ENCODE measurements at regions not wholly inside any gene's neighbourhood (a gene's known extent, or its start where the extent isn't known, plus 50 kb on each side); places are given as distances from the start of the nearest gene placed in this dataset.
"Not testable (repeated sequence)": the region's sequence is repeated elsewhere in the genome, so short reads cannot be mapped to it uniquely, and the experiment has no call there.

DNA sequence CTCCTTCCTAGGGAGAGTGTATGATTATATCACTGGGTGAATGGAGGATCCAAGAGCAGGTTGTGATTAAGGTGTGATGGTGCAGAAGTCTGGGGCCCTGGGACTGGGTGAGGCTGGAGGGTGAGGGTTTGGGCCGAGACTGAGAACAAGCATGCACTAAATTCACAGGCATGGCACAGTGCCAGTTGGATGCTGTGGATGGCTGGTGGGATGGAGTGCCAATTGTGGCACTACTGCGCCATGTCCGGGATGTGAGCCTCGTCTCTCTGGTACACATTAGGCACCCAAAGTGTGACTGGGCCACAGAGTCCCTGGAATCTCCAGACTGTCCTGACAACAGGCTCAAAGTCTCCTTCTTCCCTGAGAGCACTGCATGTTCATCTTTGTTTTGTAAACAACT, 208.1 kb downstream of the EMX2 start:
- no peak for DNase-seq (ENCODE audit: low spot score)

DNA sequence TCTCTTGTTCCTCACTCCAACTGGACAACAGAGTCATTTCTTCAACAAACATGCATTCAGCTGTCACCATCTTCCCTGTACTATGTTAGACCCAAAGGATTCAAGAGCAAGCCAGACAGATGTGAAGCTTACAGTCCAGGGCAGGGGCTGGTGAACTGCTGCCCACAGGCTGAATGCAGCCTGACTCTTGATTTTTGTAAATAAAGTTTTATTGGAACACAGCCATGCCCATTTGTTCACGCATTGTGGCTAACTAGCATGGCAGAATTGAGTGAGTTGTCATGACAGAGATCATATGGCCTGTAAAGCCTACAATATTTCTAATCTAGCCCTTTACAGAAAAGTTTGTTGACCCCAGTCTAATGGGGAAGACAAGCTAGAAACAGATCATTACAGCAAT, 208.7 kb downstream of the EMX2 start:
- DNase-seq (ENCODE audit: low spot score) = no peak

DNA sequence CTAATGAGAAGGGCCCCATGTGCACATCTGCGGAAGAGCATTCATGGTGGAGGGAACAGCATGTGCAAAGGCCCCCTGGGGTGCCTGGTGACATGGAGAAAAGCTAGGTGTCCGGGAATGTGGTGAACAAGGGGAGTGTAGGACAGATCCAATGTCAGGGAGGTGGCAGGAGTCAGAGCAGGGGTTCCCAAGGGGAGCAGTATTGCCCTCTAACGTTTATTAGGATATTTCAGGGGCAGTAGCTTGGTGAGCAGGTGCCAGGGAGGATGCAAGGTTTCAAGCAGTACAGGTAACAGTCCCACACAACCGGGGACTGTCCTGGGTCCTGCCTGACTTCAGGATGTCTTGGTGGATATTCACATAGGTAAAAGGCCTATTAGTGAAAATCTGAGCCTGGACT, 209.6 kb downstream of the EMX2 start:
- no peak for DNase-seq (ENCODE audit: low spot score)

DNA sequence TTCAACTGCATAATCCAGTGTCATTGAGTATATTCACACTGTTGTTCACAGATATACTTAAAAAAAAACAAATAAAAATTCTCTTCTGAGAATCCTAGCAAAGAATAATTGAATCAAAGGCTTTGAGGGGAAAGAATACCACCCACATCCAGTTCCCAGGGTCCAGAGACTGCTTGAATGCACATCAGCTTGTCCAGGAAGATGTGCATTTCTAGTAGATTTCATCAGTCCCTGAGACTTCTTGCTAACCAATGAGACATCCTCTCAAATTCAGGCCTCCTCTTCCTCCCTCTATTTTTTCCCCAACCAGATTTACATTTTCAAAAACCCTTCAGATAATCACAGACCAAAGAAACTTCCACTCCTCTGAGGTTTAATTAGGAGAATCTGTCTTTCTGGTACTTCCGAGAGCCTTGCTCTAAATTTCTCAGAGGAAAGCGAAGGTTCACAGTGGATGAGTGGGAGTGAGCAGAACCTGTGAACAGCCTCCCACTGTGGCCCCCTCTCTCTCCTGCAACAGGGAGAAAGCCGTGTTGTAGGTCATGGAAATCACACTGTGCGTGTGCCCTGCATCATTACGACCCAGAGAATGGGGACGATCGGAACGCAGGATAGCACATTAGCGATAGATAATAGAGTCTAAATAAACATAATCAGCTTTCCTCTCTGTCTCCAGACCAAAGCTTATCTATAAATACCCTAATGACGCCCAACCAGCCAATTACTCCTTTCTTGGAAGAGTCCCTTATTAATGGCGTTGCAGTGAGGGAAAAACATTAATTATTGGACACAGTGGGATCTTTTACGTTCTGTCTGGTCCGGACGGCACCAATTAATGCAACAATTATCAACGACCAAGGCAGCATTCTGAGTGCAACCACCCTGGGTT, 212.5 kb downstream of the EMX2 start:
- DNase-seq (ENCODE audit: low spot score) = no peak

DNA sequence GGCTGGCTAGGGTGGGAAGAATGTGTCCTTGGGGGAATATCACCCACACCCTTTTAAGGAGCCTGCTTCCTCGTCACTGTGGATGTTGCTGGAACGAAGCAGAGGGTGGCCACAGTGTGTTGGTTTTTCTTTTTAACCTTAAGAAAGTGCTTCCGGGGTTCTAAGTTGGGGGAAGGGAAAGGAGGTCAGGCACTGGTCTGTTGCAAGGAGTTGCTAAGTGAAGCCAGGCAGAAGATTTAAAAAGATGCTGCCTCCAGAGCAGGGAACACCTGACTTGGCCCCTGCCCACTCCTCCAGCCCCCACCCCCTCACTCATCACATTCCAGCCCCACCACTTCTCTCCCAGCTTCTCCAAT, 213.1 kb downstream of the EMX2 start:
- no peak for DNase-seq (ENCODE audit: low spot score)

GRCh38 chr10:117757086-117757720, 214.7 kb downstream of the EMX2 start:
- DNase-seq (ENCODE audit: low spot score) = peak; percentile 18

GRCh38 chr10:117759266-117759665, 216.7 kb downstream of the EMX2 start:
- DNase-seq (ENCODE audit: low spot score) = no peak

DNA sequence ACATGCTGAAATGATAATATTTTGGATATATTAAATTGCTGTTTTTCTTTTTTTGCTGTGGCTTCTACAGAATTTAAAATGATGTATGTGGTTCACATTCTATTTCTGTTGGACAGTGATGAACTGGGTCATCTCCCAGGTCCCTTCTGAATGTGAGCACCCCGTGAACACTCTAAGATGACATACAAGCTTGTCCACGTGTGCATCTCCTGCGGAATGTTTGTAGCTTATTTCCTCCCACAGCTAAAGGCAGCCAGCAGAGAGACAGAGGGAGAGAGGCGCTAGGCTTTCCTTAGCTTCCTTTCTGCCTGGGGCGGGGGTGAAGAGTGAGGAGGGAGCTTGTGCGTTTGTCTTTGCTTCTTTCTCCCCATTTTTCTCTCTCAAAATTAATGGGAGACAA, 219.1 kb downstream of the EMX2 start:
- no peak for DNase-seq (ENCODE audit: low spot score)

DNA sequence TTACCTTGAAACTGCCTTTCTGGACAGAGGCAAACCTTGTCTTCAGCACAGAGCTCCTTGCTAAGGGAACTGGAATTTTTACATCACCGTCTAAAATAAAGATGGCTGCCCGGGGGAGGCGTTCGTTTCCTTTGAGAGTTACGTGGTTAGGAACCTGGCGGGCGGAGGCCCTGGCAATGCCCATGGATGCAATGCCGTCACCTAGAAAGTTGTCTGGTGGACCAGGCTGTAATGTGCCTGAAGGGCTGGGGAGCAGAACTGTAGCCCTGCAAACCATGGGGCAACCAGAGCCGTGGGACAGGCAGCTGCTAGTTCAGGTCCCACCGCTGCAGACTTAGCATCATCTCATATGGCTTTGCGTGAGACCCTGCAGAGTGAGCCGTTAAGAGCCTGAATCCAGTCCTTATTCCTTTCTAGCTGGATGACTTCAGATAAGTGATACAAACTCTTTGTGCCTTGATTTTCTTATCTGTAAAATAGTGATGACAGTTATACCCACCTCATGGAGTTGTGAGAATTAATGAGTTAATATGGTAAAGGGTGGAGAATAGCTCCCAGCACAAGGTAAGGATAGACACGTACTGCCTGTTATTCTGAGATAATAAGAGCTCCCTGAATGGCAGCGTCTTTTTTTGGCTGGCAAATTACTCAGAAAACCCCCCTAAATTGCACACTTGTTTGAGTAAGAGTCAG, 219.7 kb downstream of the EMX2 start:
- DNase-seq (ENCODE audit: low spot score) = no peak

GRCh38 chr10:117762819-117763172, 220.2 kb downstream of the EMX2 start:
- peak; percentile 16 for DNase-seq (ENCODE audit: low spot score)

DNA sequence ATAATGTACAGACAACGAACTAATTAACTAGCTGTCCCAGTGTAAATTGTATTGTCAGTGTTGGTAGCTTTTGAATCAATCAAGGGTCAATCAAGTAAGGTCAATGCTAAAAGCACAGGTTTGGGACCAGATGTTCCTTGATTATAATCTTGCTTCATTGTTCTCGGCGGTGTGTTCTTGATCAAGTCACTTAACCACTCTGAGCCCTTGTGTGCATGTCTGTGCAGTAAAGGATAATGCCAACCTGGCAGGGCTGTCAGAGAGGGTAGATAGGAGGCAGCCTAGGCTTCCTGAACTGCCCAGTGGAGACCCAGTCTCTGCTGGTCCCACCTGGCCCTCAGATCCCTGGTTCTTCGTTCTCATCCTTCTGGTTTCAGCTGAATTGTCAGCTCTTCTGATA, 221.0 kb downstream of the EMX2 start:
- no peak for DNase-seq (ENCODE audit: low spot score)

DNA sequence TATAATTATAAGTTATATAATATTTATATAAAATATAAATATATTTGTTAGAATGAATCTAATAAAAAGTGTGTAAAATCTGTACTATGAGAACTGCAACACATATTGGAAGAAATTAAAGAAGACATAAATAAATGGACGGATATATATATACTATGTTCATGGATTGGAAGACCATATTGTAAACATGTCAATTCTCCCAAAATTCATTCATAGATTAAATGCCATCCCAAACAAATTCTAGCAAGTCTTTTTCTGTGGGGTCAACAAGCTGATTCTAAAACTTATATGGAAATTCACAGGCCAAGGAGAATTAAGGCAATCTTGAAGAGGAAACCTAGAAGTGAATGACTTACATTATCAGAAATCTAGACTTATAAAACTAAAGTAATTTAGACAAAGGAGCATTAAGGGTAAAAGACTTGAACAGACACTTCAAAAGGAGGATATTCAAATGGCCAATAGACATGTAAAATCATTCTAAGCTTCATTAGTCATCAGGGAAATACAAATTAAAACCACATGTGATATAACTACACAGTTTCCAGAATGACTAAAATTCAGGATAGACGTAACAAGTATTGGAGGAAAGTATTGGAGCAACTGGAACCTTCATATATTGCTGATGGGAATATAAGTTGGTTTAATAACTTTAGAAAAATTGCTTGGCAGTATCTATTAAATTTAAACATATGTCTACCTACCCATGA, 225.9 kb downstream of the EMX2 start:
- no peak for DNase-seq (ENCODE audit: low spot score)

GRCh38 chr10:117775526-117775925, 233.0 kb downstream of the EMX2 start:
- no peak for DNase-seq (ENCODE audit: low spot score)

- not testable (repeated sequence) for DNase-seq (ENCODE audit: low spot score)
These were observed 234.7 kb downstream of the EMX2 start for GRCh38 chr10:117777222-117777621.

DNA sequence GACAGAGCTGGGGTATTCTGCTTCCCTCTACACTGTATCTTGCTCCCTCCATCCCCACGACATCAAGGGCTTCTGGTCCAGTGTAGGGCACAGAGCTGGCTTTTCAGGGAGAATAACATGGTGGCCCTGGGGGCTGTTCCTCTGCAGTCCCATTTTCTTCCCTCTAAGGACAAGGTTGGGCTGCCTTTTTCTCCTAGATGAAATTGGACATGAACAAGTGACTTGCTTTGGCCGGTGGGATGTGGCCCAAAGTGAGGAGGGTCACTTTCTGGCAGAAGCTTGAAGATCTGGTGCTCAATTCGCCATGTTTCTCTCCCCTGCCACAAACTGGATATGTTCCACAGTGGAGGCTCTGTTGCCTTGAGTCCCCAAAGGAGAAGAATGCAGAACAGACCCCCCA, 235.7 kb downstream of the EMX2 start:
- no peak for DNase-seq (ENCODE audit: low spot score)

GRCh38 chr10:117780411-117780810, 237.9 kb downstream of the EMX2 start:
- DNase-seq (ENCODE audit: low spot score) = no peak

DNA sequence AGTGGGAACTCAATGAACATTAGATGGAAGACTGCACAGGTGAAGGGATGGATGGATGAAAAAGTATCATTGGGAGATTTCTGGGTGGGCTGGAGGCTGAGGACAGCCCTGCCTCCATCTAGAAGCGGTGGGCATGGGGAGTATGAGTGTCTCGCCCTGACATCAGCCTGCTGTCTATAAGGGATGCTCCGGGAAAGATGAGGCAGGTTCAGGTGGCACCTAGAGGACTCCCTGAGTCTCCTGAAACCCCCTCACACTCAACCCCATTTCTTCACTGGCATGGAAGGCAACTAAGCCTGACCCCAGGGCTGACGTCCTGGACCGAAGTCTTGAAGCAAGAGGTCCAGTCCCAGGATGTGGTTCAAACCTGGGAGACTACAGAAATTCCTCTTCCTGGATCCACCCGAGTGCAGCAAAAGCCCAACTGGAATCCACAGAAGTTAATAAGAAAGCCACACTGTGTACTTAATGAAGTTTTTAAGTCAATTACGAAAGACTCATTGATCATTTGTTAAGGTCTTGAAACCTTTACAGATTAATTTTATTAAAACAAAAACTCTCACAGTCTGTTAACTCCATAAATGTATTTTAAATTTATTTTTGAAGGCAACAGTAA, 238.8 kb downstream of the EMX2 start:
- DNase-seq (ENCODE audit: low spot score) = no peak

DNA sequence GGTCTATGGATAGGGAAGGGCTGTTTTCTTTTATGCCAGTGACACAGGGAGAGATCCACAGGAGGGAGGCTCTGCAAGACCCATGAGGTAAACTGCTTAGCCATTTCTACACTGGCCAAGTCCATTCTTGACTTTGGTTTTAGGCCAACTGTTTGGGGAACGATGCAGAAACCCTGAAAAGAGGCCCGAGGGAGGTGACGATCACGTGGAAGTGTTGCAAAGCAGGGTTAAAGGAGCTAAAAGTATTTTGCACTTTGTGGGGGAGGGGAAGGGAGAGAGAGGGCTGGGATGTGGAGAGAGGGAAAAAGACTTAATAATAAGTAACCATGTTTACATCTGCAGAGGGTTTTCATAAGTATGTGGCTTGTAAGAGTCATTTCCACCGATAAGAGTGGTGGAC, 239.7 kb downstream of the EMX2 start:
- no peak for DNase-seq (ENCODE audit: low spot score)

- no peak for DNase-seq (ENCODE audit: low spot score)
These were observed 241.3 kb downstream of the EMX2 start for GRCh38 chr10:117783698-117784395.

- DNase-seq (ENCODE audit: low spot score) = no peak
These were observed 242.2 kb downstream of the EMX2 start for GRCh38 chr10:117784776-117785175.

- no peak for DNase-seq (ENCODE audit: low spot score)
These were observed 246.4 kb downstream of the EMX2 start for GRCh38 chr10:117788911-117789310.

GRCh38 chr10:117790179-117790578, 247.6 kb downstream of the EMX2 start:
- DNase-seq (ENCODE audit: low spot score) = no peak

Measured in GM03348 (cell line).